Endothelial cell of umbilical vein (primary cell): ENCODE measurements at regions not wholly inside any gene's neighbourhood (a gene's known extent, or its start where the extent isn't known, plus 50 kb on each side); places are given as distances from the start of the nearest gene placed in this dataset.

ENCODE experiments used
- CTCF ChIP-seq, 2 donors: IDR thresholded peaks; 1 replicate in 1 of 2; 2 replicates in 1 of 2; pipeline ENCODE4 v1.5.1; 2011; ENCODE audit warnings: low read length in 2 of 2, mild to moderate bottlenecking in 2 of 2, moderate library complexity in 2 of 2, control low read depth in 1 of 2, inconsistent platforms in 1 of 2, low read depth in 1 of 2; ENCODE audit not compliant: insufficient read depth in 1 of 2; ENCODE audit errors: extremely low read depth in 1 of 2
- EZH2 ChIP-seq: IDR thresholded peaks from 2 replicates; pipeline ENCODE4 v1.6.1; 2012; ENCODE audit warnings: borderline replicate concordance, low read depth, mild to moderate bottlenecking, moderate library complexity, low read length, inconsistent platforms; ENCODE audit not compliant: severe bottlenecking
- FOS ChIP-seq: IDR thresholded peaks from 2 replicates; pipeline ENCODE4 v1.6.1; 2011; ENCODE audit warnings: mild to moderate bottlenecking, low read length, moderate library complexity, borderline replicate concordance; ENCODE audit not compliant: insufficient read depth
- JUN ChIP-seq: IDR thresholded peaks from 2 replicates; pipeline ENCODE4 v1.6.1; 2011; ENCODE audit warnings: borderline replicate concordance, low read depth; ENCODE audit not compliant: insufficient read length, insufficient read depth
- MAX ChIP-seq: IDR thresholded peaks from 2 replicates; pipeline ENCODE4 v1.6.1; 2011; ENCODE audit not compliant: insufficient read depth, insufficient read length
- MYC ChIP-seq: IDR thresholded peaks from one replicate; pipeline ENCODE4 v1.6.1; 2011; ENCODE audit warnings: mild to moderate bottlenecking, low read depth, low read length
- POLR2A ChIP-seq: IDR thresholded peaks from 2 replicates; pipeline ENCODE4 v1.6.1; 2012; ENCODE audit warnings: low read depth, mild to moderate bottlenecking, control low read depth, low read length
- POLR2AphosphoS5 ChIP-seq: IDR thresholded peaks from 2 replicates; pipeline ENCODE4 v1.6.1; 2012; ENCODE audit warnings: low read depth, mild to moderate bottlenecking, control low read depth, low read length, moderate library complexity; ENCODE audit not compliant: insufficient read depth

- TF ChIP-seq CTCF (IDR thresholded peaks at IDR 0.05; ENCODE audit: extremely low read depth in 1 of 2, insufficient read depth in 1 of 2, low read depth in 1 of 2, low read length in 2 of 2): no peak
- no peak for TF ChIP-seq POLR2AphosphoS5
- TF ChIP-seq POLR2A: no peak
- TF ChIP-seq EZH2: no peak
- TF ChIP-seq FOS: no peak
- no peak for TF ChIP-seq MAX
- TF ChIP-seq JUN: no peak
- no peak for TF ChIP-seq MYC
Measured at GRCh38 chr21:16837321-16837720, 675.5 kb upstream of the CXADR start.
